HG03139 (cell line): ENCODE measurements at regions not wholly inside any gene's neighbourhood (a gene's known extent, or its start where the extent isn't known, plus 50 kb on each side); places are given as distances from the start of the nearest gene placed in this dataset.

Experiments
- ATAC-seq: cut with Tn5 transposase; IDR thresholded peaks from one replicate; pipeline ENCODE4 v1.9.1; 2021; ENCODE audit not compliant: unreplicated experiment

DNA sequence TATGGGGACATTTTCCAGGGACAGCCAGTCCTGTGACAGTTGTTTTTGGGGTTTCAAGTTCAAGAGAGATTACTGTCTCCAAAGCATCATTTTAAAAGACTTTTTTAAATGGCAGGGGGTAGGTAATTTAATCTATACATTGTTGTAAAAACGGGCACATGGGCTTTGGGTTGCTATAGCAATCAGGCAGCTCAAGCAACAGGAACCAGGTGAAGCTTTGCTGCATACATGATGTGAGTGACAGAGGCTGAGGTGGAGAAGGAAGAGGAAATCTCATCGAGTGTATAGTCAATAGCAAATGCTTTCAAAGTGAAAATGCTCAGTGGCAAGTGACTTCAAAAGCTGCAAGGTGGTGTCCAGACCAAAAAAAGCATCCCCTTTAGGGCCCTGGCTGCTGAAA, 277.4 kb upstream of the JAG1 start:
- ATAC-seq = no peak

DNA sequence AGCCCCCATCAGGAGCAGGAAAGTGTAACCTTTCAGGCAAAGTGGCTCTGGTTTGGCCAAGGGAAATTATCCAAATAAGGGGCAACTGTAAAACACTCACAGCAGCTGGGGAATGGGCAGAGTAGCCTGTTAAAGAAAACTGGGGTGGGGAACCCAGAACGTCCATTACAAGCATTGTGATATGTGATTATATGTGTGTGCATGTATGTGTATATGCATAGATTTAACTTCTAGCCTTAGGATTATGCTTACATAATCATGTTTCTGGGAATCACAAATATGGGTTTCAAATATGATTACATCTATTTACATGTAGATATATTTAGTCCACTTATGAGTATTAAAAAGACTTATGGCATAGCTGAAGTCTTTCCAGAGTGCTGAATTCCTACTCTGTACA, 278.1 kb upstream of the JAG1 start:
- ATAC-seq = no peak

DNA sequence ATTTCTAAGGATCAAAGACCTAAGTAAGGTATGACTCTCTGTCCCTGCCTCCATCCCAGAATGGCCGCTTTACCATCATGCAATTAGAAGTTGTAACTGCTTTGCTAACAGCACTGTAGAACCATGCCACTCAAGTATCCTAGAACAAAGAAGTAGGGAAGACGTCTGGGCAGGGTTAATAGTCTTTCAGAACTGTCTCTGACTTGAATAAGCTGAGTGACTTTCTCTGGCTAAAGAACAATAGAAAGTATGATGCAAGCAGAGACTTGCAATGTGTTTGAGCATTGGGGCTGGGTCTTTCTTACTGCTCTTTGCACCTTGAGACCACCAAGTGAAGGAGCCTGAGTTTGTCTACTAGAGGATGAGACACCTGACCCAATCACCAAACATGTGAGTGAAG, 279.6 kb upstream of the JAG1 start:
- no peak for ATAC-seq

DNA sequence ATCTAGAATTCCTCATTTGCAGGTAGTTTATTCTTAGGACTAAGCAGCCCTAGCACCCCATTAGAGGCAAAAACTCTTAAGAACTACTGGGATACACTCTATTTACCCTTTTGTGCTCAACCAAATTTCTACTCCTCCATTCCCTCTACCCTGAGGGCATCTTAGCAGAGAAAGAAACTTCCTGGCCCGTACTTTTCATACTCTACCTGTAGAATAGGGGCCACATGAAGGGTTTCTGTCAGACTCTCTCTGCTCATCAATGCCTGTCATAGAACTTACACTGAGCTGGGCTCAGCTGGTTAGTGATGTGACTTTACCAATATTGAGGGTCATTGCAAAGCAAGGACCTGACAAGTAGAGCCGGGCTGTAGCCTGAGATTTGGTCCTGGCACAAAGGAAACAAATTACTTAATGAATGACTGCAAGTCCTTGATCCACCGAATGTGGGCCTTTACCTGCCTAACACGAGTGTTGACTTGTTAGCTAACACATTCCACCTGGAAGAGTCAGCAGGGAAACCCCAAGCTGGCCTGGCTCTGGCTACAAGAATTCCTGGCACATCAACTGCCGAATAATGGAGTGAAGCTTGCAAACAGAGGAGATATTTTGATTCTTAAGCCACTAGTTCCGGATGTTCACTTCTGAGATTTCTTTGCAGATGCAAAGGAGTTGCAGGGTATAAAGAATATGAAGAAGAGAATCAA, 280.5 kb upstream of the JAG1 start:
- no peak for ATAC-seq

DNA sequence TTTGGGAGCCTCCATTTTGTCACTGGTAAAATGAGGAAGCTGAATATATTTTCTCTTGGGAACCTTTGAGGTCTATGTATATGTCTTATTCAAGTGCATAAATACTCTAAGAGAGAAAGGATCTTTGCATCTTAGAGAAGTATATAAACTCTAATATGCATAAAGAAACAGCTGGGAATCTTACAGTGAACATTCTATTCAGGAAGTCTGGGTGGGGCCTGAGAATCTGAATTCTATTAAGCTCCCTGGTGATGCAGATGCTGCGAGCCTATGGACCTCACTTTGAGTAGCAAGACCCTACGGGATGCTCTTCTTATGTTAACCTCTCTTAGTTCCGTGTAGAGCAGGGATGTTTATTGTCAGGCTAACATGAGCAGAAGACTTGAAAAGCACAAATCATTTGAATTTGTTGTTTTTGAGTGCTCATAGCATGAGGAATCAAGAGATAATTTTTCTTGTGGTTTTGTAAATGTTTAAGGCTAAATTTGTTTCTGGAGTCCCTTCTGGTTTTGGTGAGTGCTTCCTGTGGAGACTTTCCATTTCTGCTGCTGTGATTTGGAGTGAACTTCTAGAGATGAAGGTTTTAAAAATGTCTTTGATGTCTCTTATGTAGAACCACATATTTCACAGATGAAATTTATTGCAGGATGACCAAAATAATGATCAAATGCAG, 281.2 kb upstream of the JAG1 start:
- ATAC-seq = no peak

DNA sequence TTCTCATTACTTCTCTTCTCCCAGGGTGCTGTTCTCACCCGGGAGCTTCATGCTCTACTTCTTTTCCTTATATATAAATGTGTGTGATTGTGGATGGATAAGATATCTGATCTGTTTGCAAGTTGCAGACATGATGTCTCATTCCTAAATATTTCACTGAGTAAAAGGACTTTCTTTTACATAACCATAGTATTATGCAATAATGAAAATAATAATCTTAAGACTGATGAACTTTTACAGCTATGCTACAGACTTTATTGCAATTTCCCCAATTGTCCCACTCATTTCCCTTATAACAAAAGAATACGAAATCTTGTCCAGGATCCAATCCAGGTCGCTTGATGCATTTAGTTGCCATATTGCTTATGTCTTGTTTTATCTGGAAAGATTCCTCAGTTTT, 284.5 kb upstream of the JAG1 start:
- no peak for ATAC-seq

DNA sequence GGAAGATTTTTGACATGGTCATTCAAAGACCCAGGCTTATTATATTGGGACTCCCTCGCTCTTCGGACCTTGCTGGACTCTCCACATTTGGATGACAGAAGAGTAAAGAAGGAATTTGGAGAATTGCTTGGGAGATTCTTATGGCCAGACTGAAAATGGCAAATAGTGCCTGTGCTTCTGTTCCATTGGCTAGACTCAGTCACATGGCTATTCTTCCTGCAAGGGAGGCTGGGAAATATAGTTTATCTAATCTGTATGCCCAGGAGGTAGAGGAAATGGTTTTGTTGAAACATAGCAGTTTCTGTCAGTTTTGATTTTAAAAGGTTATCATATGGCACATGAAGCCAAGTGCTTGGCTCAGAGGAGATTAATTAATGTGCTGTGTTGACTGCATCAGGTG, 286.6 kb upstream of the JAG1 start:
- no peak for ATAC-seq

DNA sequence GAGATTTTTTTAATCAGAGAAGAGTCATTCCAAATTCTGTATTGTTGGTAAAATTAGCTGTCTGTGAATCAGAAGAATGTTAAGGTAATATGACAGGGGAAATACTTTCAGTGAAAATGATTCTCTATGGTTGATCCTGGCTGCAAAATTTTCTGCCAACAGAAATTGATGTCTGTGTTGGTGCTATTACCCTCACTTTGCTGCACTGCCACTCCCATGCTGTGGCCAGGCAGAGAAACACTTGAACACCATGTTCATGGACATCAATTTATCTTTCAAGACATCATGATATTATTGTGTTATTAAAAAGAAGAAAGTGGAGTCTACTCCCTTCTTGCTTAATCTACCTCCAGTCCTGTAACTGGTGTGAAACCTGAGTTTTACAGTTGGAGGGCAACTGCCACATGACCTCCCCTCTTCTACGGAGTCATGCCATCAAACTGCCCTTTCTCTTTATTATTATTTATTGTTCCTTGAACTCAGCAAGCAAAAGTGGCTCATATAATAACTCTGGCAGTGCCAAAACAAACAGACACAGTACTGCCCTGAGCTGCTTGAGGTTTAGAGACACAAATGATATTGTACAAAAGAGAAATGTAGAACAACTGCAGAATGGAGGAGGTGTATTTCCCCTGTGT, 288.0 kb upstream of the JAG1 start:
- ATAC-seq = no peak

DNA sequence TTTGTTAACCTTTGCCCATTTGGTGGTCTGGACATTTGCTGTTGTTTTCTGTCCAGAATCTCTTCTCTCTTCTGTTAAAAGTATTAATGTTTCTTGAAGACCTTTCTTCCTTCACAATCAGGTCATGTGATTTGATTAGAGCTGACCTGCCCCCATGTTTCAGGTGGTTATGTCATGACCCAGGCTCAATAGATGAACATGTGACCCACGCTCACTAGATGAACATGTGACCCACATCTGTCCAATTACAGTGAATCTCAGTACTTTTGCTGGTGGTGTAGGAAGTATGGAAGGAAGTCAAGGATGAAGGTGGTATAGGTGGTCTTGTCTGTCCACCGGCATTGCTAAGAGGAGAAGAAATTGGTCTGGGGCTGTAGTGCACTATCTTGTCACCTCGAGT, 289.1 kb upstream of the JAG1 start:
- no peak for ATAC-seq

DNA sequence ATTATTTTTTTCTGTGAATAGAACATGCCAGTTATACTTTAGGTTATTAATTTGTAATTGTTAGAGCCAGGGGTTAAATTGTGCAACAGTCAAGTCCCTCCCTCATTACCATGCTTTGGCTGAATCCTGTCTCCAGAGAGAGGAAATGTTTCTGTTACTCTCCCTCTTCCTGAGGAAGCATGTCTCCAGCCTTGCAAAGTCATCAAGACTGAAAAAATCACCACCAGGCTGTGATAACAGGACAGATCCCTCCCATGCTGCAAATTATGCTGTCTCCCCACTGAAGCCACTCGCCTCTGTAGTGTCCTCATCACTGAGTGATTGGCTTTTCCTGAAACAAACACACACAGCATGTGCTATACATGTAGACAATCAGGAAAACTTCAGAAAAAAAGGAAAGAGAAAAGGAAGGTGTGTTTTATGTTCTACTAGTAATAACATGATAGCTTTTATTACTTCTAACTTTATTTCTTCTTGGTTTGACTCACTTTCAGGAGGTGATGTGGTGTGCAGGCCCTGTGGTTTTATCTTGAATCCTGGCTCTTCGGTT, 290.0 kb upstream of the JAG1 start:
- no peak for ATAC-seq

DNA sequence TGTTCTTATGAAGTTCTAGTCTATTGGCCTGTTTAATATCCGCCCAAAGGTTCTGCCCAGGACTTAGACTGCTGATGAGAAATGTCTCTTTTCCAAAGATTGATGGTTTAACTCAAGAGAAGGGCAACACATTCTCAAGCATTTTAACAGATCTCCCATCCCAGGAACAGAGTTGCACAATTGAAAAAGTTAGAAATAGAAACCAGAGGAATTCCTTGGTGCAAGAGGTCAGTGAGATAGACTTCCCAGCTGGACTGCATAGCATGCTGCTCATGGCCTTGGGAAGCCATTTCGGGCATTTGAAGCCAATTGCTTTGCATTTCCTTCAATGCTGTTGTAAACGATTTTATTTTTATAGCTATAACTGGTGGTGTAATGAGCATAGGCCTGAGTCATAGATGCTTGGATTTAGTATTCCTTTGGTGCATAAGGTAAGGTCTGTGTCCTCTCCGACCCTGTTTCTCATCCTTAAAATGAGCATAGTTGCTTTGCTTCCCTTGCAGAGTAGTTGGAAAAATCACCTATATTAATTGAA, 292.2 kb upstream of the JAG1 start:
- no peak for ATAC-seq

DNA sequence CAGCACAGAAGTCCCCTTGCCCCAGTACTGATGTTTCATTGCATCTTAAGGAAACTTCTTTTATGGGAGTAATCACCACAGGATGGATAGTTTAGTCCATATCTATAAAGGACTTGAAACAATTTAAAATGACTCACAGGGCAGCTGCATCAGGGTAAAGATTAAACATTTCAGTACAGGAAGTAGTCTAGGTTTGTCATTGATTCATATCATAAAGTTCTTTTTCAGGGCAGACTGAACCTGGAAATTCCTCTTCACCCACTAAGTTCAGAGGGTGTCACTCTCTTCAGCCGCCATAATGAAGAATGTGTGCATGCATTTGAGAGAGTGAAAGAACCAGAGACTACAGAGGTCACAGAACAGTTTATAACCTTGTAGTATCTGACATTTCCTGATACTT, 296.3 kb upstream of the JAG1 start:
- no peak for ATAC-seq

DNA sequence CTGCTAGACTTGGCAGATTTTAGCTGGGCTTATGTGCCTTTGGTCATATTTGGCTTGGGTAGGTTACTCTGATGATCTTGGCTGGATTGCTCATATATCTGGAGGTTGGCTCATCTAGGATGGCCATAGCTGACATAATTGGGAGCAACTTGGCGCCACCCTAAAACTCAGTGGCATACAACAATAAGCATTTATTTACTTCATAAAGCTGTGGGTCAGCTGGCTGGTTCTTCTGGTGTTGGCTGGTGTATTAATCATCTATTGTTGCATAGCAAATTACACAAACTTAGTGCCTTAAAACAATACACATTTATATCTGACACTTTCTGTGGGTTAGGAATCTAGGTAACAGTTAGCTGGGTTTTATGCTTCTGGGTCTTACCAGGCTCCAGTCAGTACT, 297.3 kb upstream of the JAG1 start:
- ATAC-seq = no peak

DNA sequence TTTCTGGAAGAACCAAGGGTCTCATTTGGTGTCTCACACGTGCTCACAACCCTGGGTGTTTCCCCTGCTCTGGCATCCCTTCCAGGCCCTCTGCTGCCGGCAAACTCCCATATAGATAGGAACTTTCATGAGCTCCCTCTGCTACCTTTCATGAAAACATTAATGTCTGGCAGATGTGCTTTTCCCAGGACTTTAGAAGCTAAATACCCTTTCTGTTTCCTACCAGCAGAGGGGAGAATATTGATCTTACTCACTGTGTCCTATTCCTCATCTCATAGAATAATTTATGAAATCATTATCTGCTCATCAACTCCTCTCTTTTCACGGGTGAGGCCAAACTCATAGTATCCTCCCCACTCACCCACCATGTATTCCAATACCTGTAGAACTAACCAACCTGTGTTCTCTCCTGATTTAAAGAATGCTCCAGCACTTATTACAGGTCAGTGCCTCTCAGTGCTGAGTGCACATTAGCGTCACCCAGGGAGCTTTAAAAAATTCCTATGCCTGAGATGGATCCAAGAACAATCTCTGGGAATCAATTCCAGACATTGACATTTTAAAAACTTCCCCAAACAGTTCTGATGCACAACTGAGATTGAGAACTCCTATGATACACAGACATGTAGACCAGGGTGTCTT, 298.5 kb upstream of the JAG1 start:
- ATAC-seq = no peak

DNA sequence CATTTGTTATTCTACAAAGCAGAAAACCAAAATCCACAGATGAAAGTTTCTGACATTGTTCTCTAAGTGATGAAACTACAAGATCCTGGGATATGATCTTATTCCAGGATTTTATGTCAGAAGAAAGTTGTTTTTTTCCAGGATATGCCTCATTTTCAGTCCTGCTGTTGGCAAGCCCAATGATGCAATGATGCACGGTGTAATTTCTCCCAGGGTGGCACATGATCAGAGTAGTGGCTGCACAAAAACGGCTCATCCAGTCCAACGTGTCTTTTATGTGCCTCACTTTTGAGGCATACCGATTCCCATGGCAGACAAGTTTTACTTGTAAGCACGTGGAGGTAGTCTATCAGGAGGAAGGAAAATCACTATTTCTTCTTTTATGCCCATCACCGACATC, 302.3 kb upstream of the JAG1 start:
- ATAC-seq = no peak

DNA sequence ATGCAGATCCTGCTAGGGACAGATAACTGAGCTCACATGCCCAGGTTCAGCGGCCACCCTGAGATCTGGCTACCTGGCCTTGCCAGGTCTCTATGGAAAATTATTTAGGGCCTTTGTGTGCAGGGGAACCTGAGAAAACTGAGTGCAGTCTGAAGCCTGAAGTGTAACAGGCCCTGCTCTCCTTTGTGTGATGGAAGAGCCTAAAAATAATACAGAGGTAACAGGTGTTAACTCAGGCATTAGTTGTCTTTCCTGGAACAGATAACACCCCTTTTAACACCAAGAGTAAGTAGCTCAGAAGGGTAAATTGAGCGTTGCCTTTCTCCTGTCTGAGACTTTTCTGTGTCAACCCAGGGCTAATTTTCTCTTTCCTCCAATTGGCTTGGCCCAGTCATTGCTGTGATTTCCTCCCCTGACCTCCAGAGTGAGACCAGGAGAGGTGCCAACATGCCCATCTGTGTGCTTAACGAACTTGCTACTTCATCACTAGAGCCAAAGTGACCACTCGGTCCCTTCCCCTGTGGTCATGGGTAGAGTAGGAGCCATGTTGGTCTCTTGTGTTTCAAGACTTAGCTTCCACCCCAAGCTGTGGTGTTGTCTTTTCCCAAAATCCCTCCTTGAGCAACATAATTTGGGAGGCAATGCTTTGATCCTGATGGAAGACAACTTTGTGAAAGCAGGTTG, 304.4 kb upstream of the JAG1 start:
- no peak for ATAC-seq

DNA sequence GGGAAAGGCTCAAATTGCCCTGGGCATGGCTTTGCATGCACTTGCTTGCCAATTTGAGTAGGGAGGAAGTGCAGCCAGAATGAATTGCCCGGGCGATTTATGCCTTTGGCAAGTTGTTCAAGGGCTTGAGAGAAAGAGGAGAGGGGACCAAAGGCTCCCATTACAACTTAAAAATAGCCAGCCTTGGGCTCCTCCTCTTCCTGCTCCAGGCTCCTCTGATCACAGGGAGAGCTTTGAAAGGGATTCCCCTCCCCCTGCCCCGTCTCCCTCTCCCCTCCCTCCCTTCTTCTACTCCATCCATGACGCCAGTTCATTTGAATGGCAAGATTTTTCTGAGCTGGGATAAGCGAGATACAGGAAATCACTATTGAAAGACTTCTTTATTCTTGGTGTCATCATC, 304.9 kb upstream of the JAG1 start:
- ATAC-seq = no peak

DNA sequence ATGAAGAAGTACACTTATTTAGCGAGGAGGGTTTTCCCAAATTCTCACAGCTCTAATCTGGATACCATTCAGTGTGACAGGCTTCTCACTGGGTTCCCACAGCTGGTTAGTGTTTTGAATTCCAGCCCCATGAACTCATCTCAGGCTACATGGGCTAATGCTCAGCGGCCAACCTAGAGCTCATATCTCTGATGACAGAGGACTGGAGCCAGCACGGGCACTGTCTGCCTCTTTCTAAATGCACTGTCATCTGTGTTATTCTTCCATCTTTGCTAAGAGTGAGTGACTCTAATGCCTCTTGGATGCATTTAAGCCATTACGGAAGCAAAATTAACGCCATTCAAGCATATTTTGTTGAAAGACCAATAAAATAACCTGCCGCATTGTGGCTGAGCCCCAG, 308.9 kb upstream of the JAG1 start:
- no peak for ATAC-seq

DNA sequence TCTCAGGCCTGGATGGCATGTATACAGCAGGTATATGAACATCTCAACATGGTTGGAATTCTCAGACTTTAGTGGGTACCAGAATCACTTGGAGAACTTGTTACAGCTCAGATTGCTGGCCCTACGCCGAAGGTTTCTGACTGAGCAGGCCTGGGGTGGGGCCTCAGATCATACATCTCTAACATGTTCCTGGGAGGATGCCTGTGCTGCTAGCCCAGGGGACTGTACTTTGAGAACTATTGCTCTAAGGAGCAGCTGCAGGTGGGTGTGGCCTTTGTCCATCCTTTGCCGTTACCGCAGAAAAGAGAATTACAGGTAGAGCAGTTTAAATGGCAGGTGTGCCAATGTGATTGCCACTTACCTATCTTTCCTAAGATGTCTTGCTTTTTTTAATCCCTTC, 310.5 kb upstream of the JAG1 start:
- no peak for ATAC-seq

DNA sequence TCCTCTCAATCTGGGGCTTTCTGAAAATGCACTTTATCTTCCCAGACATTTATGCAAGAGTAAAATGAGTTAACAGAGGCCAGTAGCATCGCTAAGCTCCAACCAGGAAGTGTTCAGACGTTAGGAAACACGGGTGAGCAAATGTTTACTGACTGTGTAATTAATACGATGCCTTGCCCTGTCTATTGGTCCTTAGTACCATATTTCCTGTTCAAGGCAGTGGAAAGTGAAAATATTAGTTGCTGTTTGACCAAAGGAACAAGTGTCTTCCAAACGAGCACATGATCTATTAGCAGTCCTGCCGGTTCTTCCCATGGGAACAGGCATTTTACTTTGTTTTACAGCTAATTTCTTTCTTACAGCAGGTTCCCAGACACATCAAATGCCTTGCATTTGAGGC, 311.1 kb upstream of the JAG1 start:
- no peak for ATAC-seq

DNA sequence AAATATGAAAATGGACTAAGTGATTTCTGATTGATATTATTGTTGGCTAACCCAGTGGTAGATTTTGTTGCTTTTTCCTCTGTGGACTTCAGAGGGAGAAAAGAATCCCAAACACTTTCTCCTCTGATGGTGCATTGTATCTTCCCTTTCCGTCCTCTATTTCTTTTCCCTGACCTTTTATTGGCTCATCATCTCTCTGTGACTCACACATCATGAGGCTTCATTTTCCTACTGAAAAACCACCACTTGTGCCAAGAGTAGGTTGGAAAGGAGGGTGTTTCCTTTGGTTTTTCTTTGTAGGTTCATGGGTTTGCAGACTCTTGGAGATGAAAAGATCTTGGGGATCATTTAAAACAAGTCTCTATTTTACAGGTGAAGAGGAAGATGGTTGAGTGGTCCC, 311.7 kb upstream of the JAG1 start:
- ATAC-seq = no peak
